GM18873 (cell line): ENCODE measurements at regions not wholly inside any gene's neighbourhood (a gene's known extent, or its start where the extent isn't known, plus 50 kb on each side); places are given as distances from the start of the nearest gene placed in this dataset.
"Not testable (repeated sequence)": the region's sequence is repeated elsewhere in the genome, so short reads cannot be mapped to it uniquely, and the experiment has no call there.

ENCODE experiments used
- ATAC-seq: cut with Tn5 transposase; IDR thresholded peaks from one replicate; pipeline ENCODE4 v1.9.1; 2021; ENCODE audit warnings: mild to moderate bottlenecking, moderate library complexity, moderate number of reproducible peaks; ENCODE audit not compliant: unreplicated experiment, low FRiP score

DNA sequence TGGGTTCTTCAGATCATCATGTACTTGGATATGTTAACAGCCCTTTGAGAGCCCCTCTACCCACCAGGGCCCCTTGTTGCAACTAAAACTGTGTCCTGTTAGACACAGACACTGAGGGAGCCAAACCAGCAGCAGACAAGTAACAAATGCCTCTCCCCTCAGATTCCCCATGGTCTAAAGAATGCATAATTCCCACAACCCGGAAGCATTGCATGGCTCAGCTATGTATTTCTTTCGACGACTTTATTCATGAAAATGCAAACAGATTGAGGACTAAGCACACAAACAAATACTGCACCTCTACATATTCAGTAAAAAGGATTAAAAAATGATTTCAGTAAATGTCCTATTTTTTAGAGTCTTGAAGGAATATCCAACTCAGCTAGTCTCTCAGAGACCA lies 70.1 kb upstream of the HECW1 start:
- ATAC-seq = no peak

DNA sequence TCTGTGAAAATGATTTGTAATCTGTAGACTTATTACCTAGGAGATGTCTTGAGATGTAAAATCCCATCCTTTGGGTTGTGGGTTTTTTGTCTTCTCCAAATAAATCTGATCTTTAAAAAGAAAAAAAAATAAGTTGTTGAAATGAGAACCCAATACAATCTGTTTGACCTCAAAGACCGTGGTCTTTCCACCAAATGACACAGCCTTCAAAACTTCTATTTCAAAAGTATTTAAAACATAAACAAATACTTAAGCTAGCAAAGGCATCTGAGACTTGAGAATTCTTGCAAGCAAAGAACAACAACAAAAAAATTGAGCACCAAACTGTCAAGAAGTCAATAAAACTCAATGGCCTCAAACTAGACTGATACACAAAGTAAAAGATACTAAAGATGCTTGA lies 67.9 kb upstream of the HECW1 start:
- no peak for ATAC-seq

DNA sequence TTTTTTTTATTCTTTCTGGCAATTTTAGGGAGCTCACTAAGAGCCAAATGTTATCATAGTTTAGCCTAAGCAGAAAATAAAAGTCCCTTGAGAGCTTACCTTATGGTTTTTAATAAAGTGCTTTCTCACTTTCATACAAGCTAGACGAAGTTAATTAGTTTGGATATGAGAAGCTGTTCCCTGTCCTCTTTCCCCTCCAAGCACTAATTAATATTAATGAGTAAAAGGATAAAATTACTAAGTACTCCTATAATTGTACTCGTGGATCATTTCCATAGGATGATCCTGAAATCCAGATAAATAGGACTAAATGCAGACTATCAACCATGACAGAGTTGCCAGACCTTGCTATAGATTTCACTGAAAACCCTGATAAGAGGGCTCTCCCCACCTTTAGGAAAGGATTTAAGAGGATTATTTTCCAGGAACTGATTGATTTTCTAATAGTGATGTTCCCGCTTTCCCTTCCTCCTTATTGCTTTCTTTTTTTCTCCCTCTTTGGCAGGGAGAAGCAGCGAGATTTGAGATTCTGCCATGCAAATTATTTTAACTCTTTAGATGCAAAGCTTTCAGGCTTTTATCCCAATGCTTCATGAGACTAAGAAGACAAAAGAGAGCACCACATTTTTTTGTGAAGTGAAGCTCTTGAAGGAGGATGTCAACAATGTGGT lies 58.3 kb upstream of the HECW1 start:
- ATAC-seq = no peak

DNA sequence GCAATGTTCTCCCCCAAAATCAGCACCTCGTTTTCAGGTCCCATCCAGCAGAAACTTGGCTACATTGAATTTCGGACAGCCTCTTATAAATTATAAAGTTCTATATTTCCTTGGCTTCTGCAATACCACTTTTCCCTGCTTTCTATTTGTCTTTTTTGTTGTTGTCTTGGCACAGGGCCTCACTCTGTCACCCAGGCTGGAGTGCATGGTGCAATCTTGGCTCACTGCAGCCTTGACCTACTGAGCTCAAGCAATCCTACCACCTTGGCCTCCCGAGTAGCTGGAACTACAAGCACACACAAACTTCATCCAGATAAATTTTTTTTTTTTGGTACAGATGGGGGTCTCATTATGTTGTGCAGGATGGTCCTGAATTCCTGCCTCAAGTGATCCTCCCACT lies 55.3 kb upstream of the HECW1 start:
- ATAC-seq = no peak

DNA sequence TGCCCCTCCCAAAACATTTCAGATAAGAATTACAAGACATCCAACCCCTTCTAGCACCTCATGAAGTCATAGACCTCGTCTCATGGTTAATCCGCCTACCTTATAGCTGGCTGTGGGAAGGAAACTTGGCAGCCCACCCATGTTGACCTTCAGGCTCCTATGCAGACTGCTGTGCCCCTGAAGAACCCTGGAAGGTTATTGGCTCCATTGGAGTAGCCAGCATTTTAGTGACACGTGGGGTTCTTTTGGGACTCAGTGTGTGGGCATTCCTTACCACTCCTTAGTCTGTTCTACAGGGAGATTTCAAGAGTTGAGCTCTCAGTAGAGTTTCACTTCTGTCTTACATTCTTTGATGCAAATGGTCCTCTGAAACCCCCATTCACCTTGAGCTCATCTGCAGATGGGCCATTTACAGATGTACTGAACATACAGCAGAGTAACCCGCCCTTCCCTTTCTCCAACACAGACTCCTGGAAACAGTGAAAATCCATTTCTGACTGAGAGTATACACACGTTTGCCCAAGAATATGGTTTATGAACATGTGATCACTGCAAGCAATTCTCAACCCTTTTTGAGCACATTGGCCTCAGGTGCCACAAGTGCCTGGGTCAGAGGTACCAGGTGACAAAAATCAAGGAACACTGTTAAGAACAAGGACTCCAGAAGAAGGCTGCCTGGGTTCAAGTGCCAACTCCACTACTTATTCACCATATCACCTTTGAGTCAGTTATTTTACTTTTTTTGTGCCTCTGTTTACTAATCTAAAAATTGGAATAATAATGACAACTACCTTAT lies 54.0 kb upstream of the HECW1 start:
- ATAC-seq = peak; percentile 64

DNA sequence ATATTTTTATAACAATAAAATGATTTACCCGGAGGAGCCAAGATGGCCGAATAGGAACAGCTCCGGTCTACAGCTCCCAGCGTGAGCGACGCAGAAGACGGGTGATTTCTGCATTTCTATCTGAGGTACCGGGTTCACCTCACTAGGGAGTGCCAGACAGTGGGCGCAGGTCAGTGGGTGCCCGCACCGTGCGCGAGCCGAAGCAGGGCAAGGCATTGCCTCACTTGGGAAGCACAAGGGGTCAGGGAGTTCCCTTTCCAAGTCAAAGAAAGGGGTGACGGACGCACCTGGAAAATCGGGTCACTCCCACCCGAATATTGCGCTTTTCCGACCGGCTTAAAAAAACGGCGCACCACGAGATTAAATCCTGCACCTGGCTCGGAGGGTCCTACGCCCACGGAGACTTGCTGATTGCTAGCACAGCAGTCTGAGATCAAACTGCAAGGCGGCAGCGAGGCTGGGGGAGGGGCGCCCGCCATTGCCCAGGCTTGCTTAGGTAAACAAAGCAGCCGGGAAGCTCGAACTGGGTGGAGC lies 53.3 kb upstream of the HECW1 start:
- ATAC-seq = not testable (repeated sequence)
